Brain pericyte (primary cell): ENCODE measurements at regions not wholly inside any gene's neighbourhood (a gene's known extent, or its start where the extent isn't known, plus 50 kb on each side); places are given as distances from the start of the nearest gene placed in this dataset.
"Not testable (repeated sequence)": the region's sequence is repeated elsewhere in the genome, so short reads cannot be mapped to it uniquely, and the experiment has no call there.

Experiments
- DNase-seq: peaks from one replicate; pipeline ENCODE4 v3.0.0-alpha.2; 2012; ENCODE audit warnings: low read depth, low spot score

DNA sequence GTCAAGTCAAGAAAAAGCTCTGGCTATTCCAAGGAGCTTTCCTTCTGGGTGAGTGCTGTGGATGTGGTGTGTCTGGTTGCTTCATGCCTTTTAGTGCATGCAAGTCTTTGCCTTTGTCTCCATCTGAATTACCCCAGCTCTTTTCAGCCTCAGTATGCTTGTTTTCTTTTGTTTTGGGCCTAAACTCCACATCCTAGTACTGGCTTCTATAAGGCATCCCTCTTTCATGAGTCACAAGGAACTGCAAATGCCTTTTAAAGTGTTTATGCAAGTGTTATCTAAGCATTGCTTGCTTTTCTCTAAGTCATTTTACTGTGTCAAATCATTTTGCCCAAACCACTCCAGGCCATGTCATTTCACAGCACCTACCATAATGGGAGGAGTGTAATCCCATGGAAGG, 132.1 kb downstream of the PLCE1 start:
- no peak for DNase-seq

DNA sequence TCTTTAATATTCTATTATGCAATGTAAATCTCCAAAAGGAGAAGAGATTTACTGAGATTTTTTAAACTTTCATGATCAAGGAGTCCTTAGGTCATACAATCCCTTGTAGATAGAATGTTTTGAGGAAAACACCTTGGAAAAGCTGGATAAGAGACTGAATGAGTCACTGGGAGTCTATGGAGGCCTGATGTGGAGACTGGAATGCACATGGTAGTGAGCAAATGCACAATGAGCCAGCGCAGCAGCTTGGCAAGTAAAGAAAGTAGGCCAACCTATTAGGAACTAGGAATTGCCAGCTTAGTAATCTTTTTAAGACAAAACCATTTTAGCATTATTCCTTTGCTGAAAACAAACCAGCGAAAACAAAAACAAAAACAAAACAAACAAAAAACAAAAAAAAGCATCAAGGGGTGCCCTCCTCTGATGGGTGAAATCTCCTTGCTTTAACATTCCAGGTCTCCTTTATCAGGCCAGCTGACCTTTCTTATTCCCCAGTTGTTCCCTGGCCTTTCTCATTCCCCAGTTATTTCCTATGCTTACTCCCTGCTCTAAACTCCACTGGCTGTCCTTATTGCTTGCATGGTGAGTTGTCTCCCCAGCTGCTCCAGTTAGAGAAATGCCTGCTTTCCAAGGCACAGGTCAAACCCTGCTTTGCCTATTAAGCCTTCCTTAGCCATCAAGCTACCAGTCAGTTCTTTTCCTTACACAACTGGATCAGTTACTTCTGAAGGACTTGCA, 135.8 kb downstream of the PLCE1 start:
- DNase-seq: no peak

- no peak for DNase-seq
These were observed 138.2 kb downstream of the PLCE1 start for GRCh38 chr10:94131885-94132284.

GRCh38 chr10:94133239-94133638, 139.5 kb downstream of the PLCE1 start:
- DNase-seq: no peak

- no peak for DNase-seq
These were observed 144.0 kb downstream of the PLCE1 start for GRCh38 chr10:94137747-94138146.

- DNase-seq: no peak
These were observed 144.7 kb downstream of the PLCE1 start for GRCh38 chr10:94138391-94138790.

GRCh38 chr10:94143261-94143660, 149.5 kb downstream of the PLCE1 start:
- DNase-seq: no peak

DNA sequence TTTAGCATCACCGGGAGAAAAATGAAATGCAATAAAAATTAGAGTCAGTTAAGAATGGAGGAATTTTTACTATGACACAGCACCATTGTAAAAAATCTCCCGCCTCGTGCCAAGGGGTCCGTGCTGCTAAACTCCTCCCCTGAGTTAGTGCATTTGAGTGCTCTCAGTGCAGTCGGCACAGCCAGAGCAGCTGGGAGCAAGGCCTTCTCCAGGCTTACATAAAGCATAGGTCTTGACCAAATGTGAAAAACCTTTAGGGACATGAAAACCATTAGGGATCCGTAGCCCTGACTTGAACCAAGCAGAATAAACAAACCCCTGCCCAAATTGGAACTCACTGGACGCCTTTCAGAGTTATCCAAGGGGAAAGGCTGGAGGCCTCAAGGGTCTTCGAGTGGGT, 152.6 kb downstream of the PLCE1 start:
- DNase-seq: no peak

DNA sequence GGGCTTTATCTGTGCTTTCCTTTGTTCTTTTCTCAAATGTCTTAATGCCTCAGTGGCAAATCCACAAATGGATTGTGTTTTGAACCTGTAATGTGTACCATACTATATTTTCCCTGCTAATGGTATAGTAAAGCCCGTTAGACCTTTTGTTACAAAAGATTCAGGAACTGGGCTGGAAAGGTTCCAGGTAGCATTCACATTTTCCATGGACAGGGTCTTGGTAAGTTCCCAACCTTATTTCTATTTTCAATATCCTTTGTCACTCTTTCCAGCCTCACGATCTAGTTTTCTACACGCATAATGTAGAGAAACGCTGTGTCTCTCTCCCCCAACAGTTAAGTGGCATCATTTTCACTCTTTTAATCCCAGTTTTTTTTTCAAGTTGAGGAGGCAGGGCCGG, 153.0 kb downstream of the PLCE1 start:
- no peak for DNase-seq

GRCh38 chr10:94149702-94150101, 156.0 kb downstream of the PLCE1 start:
- DNase-seq: no peak

DNA sequence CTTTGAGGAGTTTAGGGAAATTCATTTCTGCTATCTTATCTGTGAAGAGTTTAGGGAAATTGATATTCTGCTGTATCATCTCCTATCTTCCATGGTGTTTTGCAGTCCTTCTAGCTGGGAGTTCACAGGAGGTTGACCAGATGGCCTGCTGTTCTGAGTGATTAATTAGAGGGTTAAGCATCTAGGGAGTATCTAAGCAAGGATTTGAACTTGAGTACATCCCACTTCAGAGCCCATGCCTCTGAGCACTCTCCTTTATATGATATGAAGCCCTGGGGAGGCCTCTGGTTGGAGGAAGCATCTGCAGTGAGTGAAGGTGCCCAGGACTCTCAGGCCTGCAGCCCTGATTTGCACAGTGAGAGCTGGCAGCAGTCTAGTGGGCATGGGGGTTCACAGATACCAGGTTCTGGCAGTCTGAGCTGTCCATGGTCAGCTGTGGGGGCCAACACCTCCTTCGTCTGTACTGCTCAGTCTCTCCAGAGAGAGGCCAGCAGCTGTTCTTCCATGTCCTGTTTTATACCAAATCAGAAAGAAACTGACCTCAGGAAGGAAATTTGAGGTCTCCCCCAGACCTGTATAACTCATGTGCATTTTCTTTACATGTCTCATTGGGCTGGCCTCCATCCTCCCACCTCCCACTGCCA, 156.9 kb downstream of the PLCE1 start:
- DNase-seq: no peak

DNA sequence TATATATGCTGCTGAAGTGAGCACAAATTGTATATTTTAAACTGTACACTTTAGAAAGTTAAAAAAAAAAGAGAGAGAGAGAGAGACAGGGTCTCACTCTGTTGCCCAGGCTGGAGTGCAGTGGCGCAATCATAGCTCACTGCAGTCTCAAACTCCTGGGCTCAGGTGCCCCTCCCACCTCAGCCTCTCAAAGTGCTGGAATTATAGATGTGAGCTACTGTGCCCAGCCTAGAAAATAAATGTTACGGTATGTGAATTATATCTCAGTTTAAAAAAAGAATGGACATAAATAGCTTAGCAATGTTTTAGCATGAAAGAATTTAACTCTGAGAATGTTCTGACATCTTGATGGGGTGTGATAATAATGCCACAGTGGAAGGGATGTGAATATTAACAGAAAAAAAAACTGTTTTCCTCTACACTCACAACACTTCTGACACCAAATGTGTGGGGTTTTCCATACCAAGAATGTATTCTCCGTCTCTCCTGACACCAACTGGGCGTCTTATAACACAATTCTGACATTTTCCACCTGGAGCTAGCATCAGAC, 162.1 kb downstream of the PLCE1 start:
- DNase-seq: no peak

GRCh38 chr10:94156453-94156852, 162.7 kb downstream of the PLCE1 start:
- no peak for DNase-seq

- DNase-seq: not testable (repeated sequence)
These were observed 171.5 kb downstream of the PLCE1 start for GRCh38 chr10:94165158-94165611.

- no peak for DNase-seq
These were observed 178.6 kb downstream of the PLCE1 start for GRCh38 chr10:94172332-94172731.

DNA sequence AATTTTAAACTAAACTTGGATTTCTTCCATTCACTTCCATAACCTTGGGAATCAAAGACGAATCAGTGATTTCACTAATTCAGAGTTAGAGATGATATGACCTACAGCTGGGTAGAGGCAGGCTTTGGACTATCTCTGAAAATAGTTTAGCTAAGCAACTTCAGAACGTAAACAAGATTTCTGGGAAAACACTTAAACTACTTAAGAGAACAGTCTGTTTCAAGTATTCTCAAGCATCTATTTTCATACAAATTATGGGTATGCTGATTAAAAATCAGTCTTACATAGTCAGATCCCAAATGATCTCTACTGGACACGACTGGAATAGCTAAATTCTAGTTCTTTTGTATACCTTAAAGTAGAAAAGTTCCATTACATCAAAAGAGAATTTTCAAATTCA, 179.9 kb downstream of the PLCE1 start:
- DNase-seq: no peak

DNA sequence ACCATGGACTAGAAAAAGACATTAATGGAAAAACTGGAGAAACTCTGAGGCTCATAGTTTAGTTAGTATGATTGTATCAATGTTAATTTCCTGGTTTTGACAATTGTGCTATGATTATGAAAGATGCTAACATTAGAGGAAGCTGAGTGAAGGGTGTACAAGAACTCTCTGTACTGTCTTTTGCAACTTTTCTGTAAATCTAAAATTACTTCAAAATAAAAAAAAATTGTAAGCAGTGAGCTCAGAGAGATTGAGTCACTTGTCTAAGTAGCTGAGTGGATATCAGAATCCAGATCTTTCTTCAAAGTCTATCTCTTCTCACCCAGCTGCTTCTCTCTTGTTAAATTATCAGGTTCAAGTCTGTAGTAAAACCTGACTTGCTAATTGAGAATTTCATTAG, 181.1 kb downstream of the PLCE1 start:
- no peak for DNase-seq

GRCh38 chr10:94178475-94179253, 184.1 kb downstream of the NOC3L start:
- no peak for DNase-seq

- DNase-seq: no peak
These were observed 182.2 kb downstream of the NOC3L start for GRCh38 chr10:94180576-94180975.

- DNase-seq: peak; percentile 87
These were observed 179.0 kb downstream of the NOC3L start for GRCh38 chr10:94183666-94184264.

GRCh38 chr10:94186722-94187121, 176.0 kb downstream of the NOC3L start:
- no peak for DNase-seq

- DNase-seq: no peak
These were observed 170.4 kb downstream of the NOC3L start for GRCh38 chr10:94192333-94192732.
